HG03066 (cell line): ENCODE measurements at regions not wholly inside any gene's neighbourhood (a gene's known extent, or its start where the extent isn't known, plus 50 kb on each side); places are given as distances from the start of the nearest gene placed in this dataset.

ENCODE experiments used
- ATAC-seq: cut with Tn5 transposase; IDR thresholded peaks from one replicate; pipeline ENCODE4 v1.9.1; 2021; ENCODE audit warnings: low read depth; ENCODE audit not compliant: unreplicated experiment

- no peak for ATAC-seq
These were observed 1012.3 kb downstream of the TUSC7 start for GRCh38 chr3:117721866-117722265.

- ATAC-seq, result no peak
These were observed 1013.3 kb downstream of the TUSC7 start for GRCh38 chr3:117722856-117723255.

DNA sequence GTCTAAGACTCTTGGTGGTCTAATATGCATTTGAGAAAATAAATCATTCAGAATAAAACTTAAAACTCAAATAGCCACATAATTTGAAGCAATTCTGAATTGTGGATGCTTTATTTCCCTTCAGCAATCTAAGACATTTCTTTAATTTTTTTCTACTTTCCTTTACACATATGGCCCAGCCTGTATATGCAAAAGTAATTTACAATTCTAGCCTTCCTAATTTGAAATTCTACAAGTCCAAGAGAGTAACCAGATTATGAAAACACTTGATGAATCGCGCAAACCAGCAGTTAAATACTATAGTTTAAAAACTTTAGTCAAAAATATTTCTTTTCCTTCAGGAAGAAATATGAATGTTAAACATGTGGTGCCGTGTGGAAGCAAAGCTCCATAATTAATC lies 1014.2 kb downstream of the TUSC7 start:
- ATAC-seq, result no peak

DNA sequence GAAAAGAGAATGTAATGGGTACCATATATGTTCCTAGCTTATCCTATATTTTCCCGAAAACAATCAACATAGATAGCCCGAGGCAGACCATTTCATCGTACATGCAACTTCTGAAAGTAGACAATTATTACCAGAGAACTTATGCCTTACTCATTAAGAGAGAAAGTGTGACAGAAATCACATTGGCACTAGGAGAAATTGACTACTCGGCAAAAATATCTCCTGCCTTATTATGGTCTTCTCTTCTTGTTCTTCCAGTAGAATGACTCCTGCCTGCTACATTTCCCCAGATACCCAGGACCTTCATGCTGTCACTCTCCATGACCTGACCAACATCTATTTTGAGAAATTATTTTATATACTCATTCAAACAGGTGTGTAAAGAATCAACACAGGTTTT lies 1015.7 kb downstream of the TUSC7 start:
- no peak for ATAC-seq

DNA sequence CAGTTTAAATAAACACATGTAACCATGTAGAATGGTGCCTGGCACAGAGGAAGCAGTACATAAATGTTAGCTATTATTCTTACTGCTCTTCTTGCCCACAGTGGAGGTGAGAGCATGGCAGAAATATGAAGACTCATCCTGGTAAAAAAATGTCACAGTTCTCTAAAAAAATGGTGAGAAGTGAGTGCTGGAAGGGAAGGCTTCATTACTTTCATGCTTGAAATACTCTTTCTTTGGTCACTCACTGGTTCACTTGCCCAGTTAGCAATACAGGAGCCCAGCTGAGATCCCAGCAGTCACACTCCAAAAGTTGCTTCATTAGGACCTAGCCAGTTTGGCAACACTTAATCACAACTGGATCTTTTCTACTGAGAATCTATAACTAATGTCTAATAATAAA lies 1017.2 kb downstream of the TUSC7 start:
- no peak for ATAC-seq

GRCh38 chr3:117728226-117728625 lies 1018.6 kb downstream of the TUSC7 start:
- no peak for ATAC-seq

DNA sequence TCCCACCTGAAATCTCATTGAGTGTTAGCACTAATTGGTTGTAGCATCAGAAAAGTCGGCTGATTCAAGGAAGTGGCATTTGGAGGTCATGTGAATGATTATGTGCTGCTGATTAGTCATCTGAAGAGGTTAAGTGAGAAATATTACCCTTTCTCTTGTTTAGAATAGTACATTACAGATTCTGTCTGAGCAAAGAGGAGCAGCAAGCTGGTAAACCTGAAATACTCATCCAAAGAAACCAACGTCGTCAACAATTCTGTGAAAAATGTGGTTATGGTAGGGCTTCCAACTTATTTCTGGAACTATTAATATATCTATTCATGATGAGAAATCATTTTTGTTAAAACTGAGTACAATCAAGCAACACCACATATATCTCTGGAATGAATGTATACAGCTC lies 1024.9 kb downstream of the TUSC7 start:
- no peak for ATAC-seq

DNA sequence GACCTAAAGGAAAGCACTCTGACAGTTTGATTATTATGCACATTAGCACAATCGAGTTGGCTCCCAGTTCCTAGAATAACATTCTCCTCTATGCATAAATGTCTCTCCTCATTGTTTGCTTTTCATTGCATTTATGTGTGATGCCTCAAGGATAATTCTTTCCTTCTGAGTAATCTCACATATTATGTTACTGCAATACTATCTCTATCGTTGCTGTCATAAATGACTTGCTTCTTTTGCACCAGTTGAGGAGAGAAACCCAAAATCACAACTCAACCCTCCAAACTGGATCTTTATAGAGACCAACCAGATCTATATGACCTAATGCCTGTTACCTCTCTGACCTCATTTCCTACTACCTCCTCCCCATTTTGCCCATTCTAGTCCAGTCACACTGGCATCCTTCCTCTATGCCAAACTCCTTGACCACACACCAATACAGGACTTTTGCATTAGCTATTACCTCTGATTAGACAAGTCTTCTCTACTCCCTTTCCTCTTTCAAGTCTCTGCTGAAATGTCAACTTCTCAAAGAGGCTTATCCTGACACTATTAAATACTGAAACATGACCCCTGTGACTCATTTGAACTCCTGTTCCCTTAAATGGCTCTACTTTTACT lies 1026.0 kb downstream of the TUSC7 start:
- ATAC-seq, result no peak

GRCh38 chr3:117736846-117737245 lies 1027.3 kb downstream of the TUSC7 start:
- ATAC-seq, result no peak

- ATAC-seq, result no peak
These were observed 1034.4 kb downstream of the TUSC7 start for GRCh38 chr3:117743993-117744392.

DNA sequence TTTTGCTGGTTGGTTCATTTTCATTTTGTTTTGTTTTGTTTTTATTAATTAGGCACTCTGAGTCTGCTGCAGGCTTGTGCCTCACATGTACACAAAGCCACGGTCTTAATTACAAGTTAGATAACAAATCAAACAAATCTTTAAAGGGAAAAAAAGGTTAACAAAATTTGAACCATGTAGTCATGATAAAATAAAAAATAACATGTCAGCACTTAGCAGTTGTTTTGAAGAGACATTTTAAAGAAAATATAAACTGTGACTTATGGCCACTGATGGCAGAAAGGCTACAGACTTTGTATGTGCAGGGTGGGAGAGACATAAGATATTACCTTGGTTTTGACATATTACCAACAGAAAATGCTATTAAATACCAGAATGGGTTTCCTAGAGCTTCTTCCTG lies 1035.4 kb downstream of the TUSC7 start:
- ATAC-seq, result no peak

GRCh38 chr3:117745516-117745915 lies 1035.9 kb downstream of the TUSC7 start:
- no peak for ATAC-seq

DNA sequence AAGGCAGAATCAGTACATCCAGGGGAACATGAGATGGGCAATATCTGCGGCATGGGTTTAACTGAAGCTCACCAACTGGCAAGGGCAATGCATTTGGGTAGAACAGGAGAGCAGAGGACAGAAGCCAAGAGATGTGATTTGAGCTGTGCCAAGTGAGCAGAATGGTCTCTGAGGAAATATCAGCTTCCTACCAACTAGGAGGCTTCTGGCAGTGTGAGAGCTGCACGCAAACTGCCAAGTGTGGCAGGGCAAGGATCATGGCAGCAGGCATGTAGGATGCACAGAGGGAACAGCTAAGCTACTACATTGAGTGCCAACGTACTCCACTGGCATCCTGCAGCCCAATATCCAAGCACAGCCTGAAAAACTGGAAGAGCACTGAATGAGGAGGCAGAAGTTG lies 1036.5 kb downstream of the TUSC7 start:
- ATAC-seq, result no peak

- no peak for ATAC-seq
These were observed 1038.6 kb downstream of the TUSC7 start for GRCh38 chr3:117748131-117748530.

DNA sequence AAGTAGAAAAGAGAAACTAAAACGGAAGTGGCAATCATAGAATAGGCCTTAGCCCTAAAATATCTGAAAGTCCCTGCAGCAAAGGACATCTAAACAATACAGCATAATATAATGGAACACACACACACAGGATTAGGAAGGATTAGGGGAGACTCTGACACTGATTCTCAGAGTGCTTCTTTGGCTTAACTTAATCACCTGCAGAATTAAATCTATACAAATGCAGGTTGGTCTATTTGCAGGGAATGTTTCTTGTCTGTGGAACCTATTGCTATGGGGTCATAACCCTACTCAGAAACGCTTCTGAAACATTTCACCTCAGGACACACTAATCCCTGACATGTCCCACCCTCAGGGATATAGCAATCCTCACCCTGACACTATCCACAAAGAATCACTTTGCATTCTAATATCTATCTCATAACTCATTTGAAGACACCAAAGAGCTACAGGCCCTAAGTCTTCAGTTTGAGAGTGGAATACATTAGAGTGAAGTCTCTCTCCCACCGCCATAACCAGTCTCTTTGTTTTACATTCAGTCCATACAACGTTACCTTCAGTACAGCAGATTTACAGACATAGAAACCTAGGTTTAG lies 1041.2 kb downstream of the TUSC7 start:
- no peak for ATAC-seq

- no peak for ATAC-seq
These were observed 1042.1 kb downstream of the TUSC7 start for GRCh38 chr3:117751651-117752050.

DNA sequence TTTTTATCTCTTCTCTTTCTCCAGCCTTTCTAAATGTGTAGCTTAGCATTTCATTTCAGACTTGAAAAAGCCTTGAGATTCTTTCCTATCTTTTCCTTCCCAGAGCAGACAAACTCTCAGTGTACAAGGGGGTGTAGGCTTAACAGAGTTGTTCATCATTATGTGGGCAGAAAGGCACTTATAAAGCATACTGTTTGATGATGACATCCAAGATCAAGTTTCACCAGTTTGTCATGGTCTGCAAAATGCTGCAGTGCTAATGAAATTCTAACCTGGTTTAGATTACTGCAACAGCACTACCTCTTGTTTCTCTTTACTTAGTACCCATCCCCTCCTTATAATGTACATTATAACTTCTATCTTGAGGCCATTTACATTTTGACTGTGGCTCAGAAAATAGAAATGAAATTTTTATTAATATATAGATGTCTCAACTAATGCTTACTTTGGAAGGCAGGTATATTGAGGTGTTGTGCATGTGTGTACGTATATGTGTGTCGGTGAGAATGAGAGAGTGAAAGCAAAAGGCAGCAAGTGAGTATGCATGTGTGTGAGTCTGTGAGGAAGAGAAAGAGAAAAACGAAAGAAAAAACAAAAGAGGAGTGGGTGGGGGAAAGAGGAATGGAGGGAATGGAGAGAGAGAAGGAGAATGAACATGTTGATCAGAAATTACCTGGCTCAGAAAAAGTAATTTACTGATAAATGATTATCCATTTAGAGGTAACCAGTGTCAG lies 1043.6 kb downstream of the TUSC7 start:
- no peak for ATAC-seq

GRCh38 chr3:117754058-117754457 lies 1044.5 kb downstream of the TUSC7 start:
- ATAC-seq, result no peak

- ATAC-seq, result no peak
These were observed 1045.3 kb downstream of the TUSC7 start for GRCh38 chr3:117754841-117755240.

- ATAC-seq, result no peak
These were observed 1047.0 kb downstream of the TUSC7 start for GRCh38 chr3:117756563-117756962.

DNA sequence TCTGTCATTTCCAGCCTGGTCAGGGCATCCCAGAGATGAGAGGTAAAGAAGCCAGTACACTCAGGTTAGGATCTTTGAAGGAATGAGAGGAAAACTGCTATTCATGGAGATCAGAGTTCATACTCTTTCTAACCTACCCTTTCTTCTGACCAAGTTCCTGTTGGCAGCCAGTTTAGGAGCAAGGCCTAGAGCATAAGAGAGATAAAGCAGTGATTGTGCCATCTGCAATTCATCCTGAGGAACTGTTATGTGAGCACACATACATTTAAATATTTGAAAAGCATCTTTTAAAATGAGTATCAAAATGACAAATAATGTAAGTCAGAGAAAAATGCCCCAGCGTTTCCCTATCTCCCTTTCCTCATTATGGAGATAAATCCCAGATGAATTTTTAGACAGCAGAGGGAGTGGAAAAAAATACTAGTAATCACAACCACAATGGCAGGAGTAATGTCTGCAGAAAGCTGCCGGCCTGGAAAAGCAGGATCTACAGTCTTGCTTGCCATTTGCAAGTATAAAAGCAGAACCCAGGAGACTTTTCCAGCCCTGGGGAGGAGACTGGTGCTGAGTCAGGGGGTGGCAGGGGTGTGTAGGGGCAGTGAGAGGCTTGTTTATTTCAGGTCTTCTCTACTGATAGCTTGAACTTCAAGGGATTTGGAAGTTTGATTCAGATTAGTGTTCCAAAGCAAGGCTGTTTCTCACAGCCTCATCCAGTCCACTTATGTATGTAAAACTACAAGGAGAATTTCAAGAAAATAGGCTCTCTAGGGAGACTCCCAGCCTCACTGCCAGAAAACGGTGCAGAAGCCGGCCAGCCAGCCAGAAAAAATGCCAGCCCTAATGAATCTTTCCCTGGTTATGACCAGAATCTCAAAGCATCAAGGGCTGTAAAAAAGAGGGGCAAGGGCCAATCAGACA lies 1052.4 kb downstream of the TUSC7 start:
- ATAC-seq, result no peak
